NB4 (cell line): ENCODE measurements at regions not wholly inside any gene's neighbourhood (a gene's known extent, or its start where the extent isn't known, plus 50 kb on each side); places are given as distances from the start of the nearest gene placed in this dataset.

Experiments used
- POLR2A ChIP-seq: IDR thresholded peaks from 2 replicates; pipeline ENCODE4 v1.6.1; 2011; ENCODE audit warnings: mild to moderate bottlenecking; ENCODE audit not compliant: insufficient read length; ENCODE audit errors: extremely low read depth
- TF ChIP-seq, protein P1 (sequence below): IDR thresholded peaks from one replicate; pipeline ENCODE4 v1.5.1; 2012; ENCODE audit warnings: low read depth, low read length

DNA sequence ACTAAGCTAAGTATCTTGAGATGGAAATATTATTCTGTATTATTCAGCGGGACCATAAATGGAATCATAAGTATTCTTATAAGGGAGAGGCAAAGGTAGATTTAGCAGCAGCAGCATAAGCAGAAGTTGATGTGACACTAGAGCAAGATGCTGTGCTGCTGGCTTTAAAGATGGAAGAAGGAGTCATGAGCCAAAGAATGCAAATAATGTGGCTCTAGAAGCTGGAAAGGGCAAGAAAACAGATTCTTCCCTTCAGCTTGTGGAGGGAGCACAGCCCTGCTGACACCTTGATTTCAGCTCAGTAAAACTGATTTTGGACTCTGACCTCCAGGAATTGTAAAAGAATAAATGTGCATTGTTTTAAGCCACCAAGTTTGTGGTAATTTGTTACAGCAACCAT, 144.2 kb upstream of the ANKRD28 start:
- TF ChIP-seq, protein P1, sequence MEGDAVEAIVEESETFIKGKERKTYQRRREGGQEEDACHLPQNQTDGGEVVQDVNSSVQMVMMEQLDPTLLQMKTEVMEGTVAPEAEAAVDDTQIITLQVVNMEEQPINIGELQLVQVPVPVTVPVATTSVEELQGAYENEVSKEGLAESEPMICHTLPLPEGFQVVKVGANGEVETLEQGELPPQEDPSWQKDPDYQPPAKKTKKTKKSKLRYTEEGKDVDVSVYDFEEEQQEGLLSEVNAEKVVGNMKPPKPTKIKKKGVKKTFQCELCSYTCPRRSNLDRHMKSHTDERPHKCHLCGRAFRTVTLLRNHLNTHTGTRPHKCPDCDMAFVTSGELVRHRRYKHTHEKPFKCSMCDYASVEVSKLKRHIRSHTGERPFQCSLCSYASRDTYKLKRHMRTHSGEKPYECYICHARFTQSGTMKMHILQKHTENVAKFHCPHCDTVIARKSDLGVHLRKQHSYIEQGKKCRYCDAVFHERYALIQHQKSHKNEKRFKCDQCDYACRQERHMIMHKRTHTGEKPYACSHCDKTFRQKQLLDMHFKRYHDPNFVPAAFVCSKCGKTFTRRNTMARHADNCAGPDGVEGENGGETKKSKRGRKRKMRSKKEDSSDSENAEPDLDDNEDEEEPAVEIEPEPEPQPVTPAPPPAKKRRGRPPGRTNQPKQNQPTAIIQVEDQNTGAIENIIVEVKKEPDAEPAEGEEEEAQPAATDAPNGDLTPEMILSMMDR = no peak
- no peak for TF ChIP-seq POLR2A
